ENCODE measurements at regions not wholly inside any gene's neighbourhood (a gene's known extent, or its start where the extent isn't known, plus 50 kb on each side); places are given as distances from the start of the nearest gene placed in this dataset.
A peak's percentile ranks its signal among the peaks of the same experiment; 100 is the strongest.

DNA sequence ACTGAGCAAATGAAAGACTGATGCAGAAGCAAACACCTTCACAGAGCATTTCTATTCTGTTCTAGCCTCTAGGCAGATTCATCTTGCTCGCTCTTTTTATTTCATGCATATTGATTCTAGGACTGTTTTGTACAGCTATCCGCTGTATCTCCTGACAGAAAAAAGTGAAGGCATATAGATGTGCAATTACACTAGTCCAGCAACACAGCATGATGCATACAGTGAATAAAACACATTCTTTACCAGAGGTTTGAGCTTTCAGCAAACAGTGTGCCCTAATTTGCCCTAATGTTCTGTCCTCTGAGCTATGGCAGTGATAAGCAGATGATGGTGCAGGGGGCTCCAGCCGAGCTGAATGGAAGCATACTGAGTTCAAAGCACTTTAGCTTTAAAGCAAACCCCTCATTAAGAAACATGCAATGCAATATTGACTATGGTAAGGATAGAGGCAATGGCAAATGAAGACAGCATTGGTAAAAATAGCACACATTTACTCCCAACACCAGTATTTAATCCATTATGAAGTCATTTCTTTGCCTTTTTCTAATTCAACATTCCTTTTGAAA, 141.2 kb upstream of the RGPD4 start:
- no peaks in the 10 kb centered on the region for H3K9me3 ChIP-seq (ENCODE audit: control insufficient read depth in 4 of 4, insufficient read depth in 3 of 4, low read length in 3 of 4)
- TF ChIP-seq, protein P1, sequence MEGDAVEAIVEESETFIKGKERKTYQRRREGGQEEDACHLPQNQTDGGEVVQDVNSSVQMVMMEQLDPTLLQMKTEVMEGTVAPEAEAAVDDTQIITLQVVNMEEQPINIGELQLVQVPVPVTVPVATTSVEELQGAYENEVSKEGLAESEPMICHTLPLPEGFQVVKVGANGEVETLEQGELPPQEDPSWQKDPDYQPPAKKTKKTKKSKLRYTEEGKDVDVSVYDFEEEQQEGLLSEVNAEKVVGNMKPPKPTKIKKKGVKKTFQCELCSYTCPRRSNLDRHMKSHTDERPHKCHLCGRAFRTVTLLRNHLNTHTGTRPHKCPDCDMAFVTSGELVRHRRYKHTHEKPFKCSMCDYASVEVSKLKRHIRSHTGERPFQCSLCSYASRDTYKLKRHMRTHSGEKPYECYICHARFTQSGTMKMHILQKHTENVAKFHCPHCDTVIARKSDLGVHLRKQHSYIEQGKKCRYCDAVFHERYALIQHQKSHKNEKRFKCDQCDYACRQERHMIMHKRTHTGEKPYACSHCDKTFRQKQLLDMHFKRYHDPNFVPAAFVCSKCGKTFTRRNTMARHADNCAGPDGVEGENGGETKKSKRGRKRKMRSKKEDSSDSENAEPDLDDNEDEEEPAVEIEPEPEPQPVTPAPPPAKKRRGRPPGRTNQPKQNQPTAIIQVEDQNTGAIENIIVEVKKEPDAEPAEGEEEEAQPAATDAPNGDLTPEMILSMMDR (IDR thresholded peaks at IDR 0.05; ENCODE audit: control extremely low read depth, extremely low read depth) = no peak
- ATAC-seq (ENCODE audit: insufficient read depth, low FRiP score) (no peak), DNase-seq (no peak)
- H3K9ac ChIP-seq (ENCODE audit: insufficient read depth in 1 of 2, low read length in 2 of 2) = no peak overlapping the region
- H3K4me3 ChIP-seq = no peak overlapping the region
- no peaks in the 10 kb centered on the region for H3K36me3 ChIP-seq (ENCODE audit: control insufficient read depth in 4 of 4, insufficient read depth in 4 of 4, low read length in 4 of 4)
- H3K27ac ChIP-seq (ENCODE audit: low read depth in 1 of 2, low read length in 1 of 2) = no peak overlapping the region
- no peaks in the 10 kb centered on the region for H3K4me1 ChIP-seq (ENCODE audit: control insufficient read depth in 5 of 5, insufficient read depth in 5 of 5, low read length in 5 of 5)
- 73 to 77% methylated on average over 3 of the region's 3 CpGs for WGBS, 2 donors
- H3K27me3 ChIP-seq (ENCODE audit: control insufficient read depth in 3 of 3, insufficient read depth in 3 of 3, low read length in 2 of 3) = no peaks in the 10 kb centered on the region

DNA sequence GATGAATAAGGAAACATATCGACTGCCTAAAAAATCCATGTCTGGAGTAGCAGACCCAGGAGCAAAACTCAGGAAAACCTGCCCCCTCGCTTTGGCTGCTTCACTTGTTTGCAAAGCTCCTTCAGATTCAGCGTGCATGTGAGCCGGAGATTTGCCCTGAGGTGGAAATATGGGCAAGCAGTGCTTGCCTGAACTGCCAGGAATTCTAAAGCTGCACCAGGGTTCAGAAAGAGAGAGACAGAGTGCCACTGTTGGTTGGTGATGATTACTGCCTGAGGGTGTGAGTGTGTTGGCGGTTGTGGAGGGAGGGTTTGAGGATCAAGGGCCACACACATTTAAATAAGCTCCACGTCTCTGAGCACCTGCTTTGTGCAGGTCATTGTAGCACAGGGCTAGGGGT, 139.6 kb upstream of the RGPD4 start:
- Histone ChIP-seq H3K27ac (ENCODE audit: low read depth in 1 of 2, low read length in 1 of 2) (no peak overlapping the region), H3K4me3 (no peak overlapping the region), H3K4me1 (ENCODE audit: control insufficient read depth in 5 of 5, insufficient read depth in 5 of 5, low read length in 5 of 5) (no peaks in the 10 kb centered on the region), H3K27me3 (ENCODE audit: control insufficient read depth in 3 of 3, insufficient read depth in 3 of 3, low read length in 2 of 3) (no peaks in the 10 kb centered on the region), H3K36me3 (ENCODE audit: control insufficient read depth in 4 of 4, insufficient read depth in 4 of 4, low read length in 4 of 4) (no peaks in the 10 kb centered on the region), H3K9me3 (ENCODE audit: control insufficient read depth in 4 of 4, insufficient read depth in 3 of 4, low read length in 3 of 4) (no peaks in the 10 kb centered on the region), H3K9ac (ENCODE audit: insufficient read depth in 1 of 2, low read length in 2 of 2) (no peak overlapping the region)
- DNase-seq = peak in 1 of 3 donors; percentile 6
- TF ChIP-seq, protein P1 (IDR thresholded peaks at IDR 0.05; ENCODE audit: control extremely low read depth, extremely low read depth) = no peak
- WGBS, 2 donors = 66 to 71% methylated on average over 6 of the region's 6 CpGs
- no peak for ATAC-seq (ENCODE audit: insufficient read depth, low FRiP score)

- no peak overlapping the region for H3K9ac ChIP-seq (ENCODE audit: insufficient read depth in 1 of 2, low read length in 2 of 2)
- DNase-seq (no peak), ATAC-seq (ENCODE audit: insufficient read depth, low FRiP score) (no peak)
- no peak overlapping the region for H3K4me3 ChIP-seq
- TF ChIP-seq, protein P1 (IDR thresholded peaks at IDR 0.05; ENCODE audit: control extremely low read depth, extremely low read depth) = no peak
- no peaks in the 10 kb centered on the region for H3K36me3 ChIP-seq (ENCODE audit: control insufficient read depth in 4 of 4, insufficient read depth in 4 of 4, low read length in 4 of 4)
- 92 to 96% methylated on average over 5 of the region's 5 CpGs for WGBS, 2 donors
- H3K27ac ChIP-seq (ENCODE audit: low read depth in 1 of 2, low read length in 1 of 2) = no peak overlapping the region
- H3K27me3 ChIP-seq (ENCODE audit: control insufficient read depth in 3 of 3, insufficient read depth in 3 of 3, low read length in 2 of 3) = no peaks in the 10 kb centered on the region
- no peaks in the 10 kb centered on the region for H3K4me1 ChIP-seq (ENCODE audit: control insufficient read depth in 5 of 5, insufficient read depth in 5 of 5, low read length in 5 of 5)
- no peaks in the 10 kb centered on the region for H3K9me3 ChIP-seq (ENCODE audit: control insufficient read depth in 4 of 4, insufficient read depth in 3 of 4, low read length in 3 of 4)
Measured at GRCh38 chr2:107688135-107688534, 138.6 kb upstream of the RGPD4 start.

- Histone ChIP-seq H3K4me3 (no peak overlapping the region), H3K4me1 (ENCODE audit: control insufficient read depth in 5 of 5, insufficient read depth in 5 of 5, low read length in 5 of 5) (no peaks in the 10 kb centered on the region), H3K9ac (ENCODE audit: insufficient read depth in 1 of 2, low read length in 2 of 2) (no peak overlapping the region), H3K27me3 (ENCODE audit: control insufficient read depth in 3 of 3, insufficient read depth in 3 of 3, low read length in 2 of 3) (no peaks in the 10 kb centered on the region), H3K27ac (ENCODE audit: low read depth in 1 of 2, low read length in 1 of 2) (no peak overlapping the region), H3K36me3 (ENCODE audit: control insufficient read depth in 4 of 4, insufficient read depth in 4 of 4, low read length in 4 of 4) (no peaks in the 10 kb centered on the region), H3K9me3 (ENCODE audit: control insufficient read depth in 4 of 4, insufficient read depth in 3 of 4, low read length in 3 of 4) (peaks cover 0 to 3% (median 0%) of the 10 kb centered on the region in 4 donors)
- ATAC-seq (ENCODE audit: insufficient read depth, low FRiP score) = no peak
- DNase-seq = no peak
- WGBS, 2 donors = 84 to 87% methylated on average over 3 of the region's 3 CpGs
- TF ChIP-seq, protein P1 (IDR thresholded peaks at IDR 0.05; ENCODE audit: control extremely low read depth, extremely low read depth) = no peak
Measured at GRCh38 chr2:107693604-107694003, 133.1 kb upstream of the RGPD4 start.
